Fibroblast of skin of left biceps (primary cell): ENCODE measurements at regions not wholly inside any gene's neighbourhood (a gene's known extent, or its start where the extent isn't known, plus 50 kb on each side); places are given as distances from the start of the nearest gene placed in this dataset.
"Not testable (repeated sequence)": the region's sequence is repeated elsewhere in the genome, so short reads cannot be mapped to it uniquely, and the experiment has no call there.

Source experiments
- DNase-seq, 2 experiments: peaks; one replicate each; pipeline ENCODE4 v3.0.0-alpha.2; 2013; ENCODE audit warnings: low read depth in 2 of 2

GRCh38 chrX:109172091-109172602 is 309.7 kb downstream of the GUCY2F start:
- no peak for DNase-seq

GRCh38 chrX:109155161-109155560 is 326.7 kb downstream of the GUCY2F start:
- DNase-seq, result no peak

GRCh38 chrX:109144173-109144572 is 337.7 kb downstream of the GUCY2F start:
- not testable (repeated sequence) for DNase-seq

- DNase-seq, result no peak
These were observed 341.4 kb downstream of the GUCY2F start for GRCh38 chrX:109140463-109140862.

GRCh38 chrX:109134777-109135176 is 347.1 kb downstream of the GUCY2F start:
- DNase-seq, result no peak

GRCh38 chrX:109125304-109125703 is 356.6 kb downstream of the GUCY2F start:
- DNase-seq, result no peak

GRCh38 chrX:109089359-109089758 is 353.0 kb upstream of the IRS4 start:
- no peak for DNase-seq

GRCh38 chrX:109077788-109078187 is 341.4 kb upstream of the IRS4 start:
- DNase-seq, result no peak

- DNase-seq, result peak; percentile 16 to 30
These were observed 317.8 kb upstream of the IRS4 start for GRCh38 chrX:109054181-109054581.

GRCh38 chrX:109049903-109050302 is 313.5 kb upstream of the IRS4 start:
- no peak for DNase-seq

GRCh38 chrX:109049416-109049815 is 313.1 kb upstream of the IRS4 start:
- DNase-seq, result no peak

GRCh38 chrX:109040057-109040456 is 303.7 kb upstream of the IRS4 start:
- DNase-seq, result no peak

GRCh38 chrX:109036624-109037023 is 300.3 kb upstream of the IRS4 start:
- DNase-seq, result no peak

- no peak for DNase-seq
These were observed 257.5 kb upstream of the IRS4 start for GRCh38 chrX:108993909-108994308.

- not testable (repeated sequence) for DNase-seq
These were observed 236.5 kb upstream of the IRS4 start for GRCh38 chrX:108972899-108973298.

GRCh38 chrX:108947205-108947604 is 210.8 kb upstream of the IRS4 start:
- DNase-seq, result no peak

GRCh38 chrX:108946531-108946930 is 210.2 kb upstream of the IRS4 start:
- no peak for DNase-seq

GRCh38 chrX:108945883-108946523 is 209.6 kb upstream of the IRS4 start:
- DNase-seq, result no peak

GRCh38 chrX:108914791-108915190 is 178.4 kb upstream of the IRS4 start:
- no peak for DNase-seq

GRCh38 chrX:108903831-108904230 is 167.5 kb upstream of the IRS4 start:
- DNase-seq, result not testable (repeated sequence)

GRCh38 chrX:108900333-108900732 is 164.0 kb upstream of the IRS4 start:
- DNase-seq, result no peak

- DNase-seq, result not testable (repeated sequence)
These were observed 160.0 kb upstream of the IRS4 start for GRCh38 chrX:108896349-108896748.

- no peak for DNase-seq
These were observed 156.1 kb upstream of the IRS4 start for GRCh38 chrX:108892501-108892900.

GRCh38 chrX:108875548-108875947 is 139.2 kb upstream of the IRS4 start:
- no peak for DNase-seq
